SK-N-SH treated with all-trans-retinoic acid at 6 μM for 48 hours (cell line): ENCODE measurements at regions not wholly inside any gene's neighbourhood (a gene's known extent, or its start where the extent isn't known, plus 50 kb on each side); places are given as distances from the start of the nearest gene placed in this dataset.

Experiments
- ATAC-seq: fragments of 200-7000 bp; cut with Tn5 transposase; 3 replicates; pipeline ENCODE4 v1.9.1; 2020; ENCODE audit warnings: mild to moderate bottlenecking, moderate library complexity
- ARNTL ChIP-seq: fragments of 450-650 bp; formaldehyde crosslinking; IDR thresholded peaks from 2 replicates; pipeline ENCODE4 v1.5.0; 2020; ENCODE audit warnings: low read depth, mild to moderate bottlenecking, moderate library complexity, borderline replicate concordance
- BACH2 ChIP-seq: fragments of 250-450 bp; sonication (Bioruptor Pico); IDR thresholded peaks from 2 replicates; pipeline ENCODE4 v1.9.0; 2021; ENCODE audit warnings: mild to moderate bottlenecking, borderline replicate concordance
- CSDC2 ChIP-seq: fragments of 250-450 bp; sonication (Bioruptor Pico); IDR thresholded peaks from 2 replicates; pipeline ENCODE4 v1.5.0; 2020; ENCODE audit warnings: mild to moderate bottlenecking, moderate library complexity
- ESRRG ChIP-seq: fragments of 250-450 bp; sonication (Bioruptor Pico); IDR thresholded peaks from 2 replicates; pipeline ENCODE4 v1.6.1; 2021; ENCODE audit warnings: mild to moderate bottlenecking
- GLIS3 ChIP-seq: fragments of 250-450 bp; sonication (Bioruptor Pico); IDR thresholded peaks from 2 replicates; pipeline ENCODE4 v1.5.0; 2020; ENCODE audit warnings: mild to moderate bottlenecking, moderate library complexity
- ISL1 ChIP-seq: fragments of 250-450 bp; sonication (Bioruptor Pico); IDR thresholded peaks from 2 replicates; pipeline ENCODE4 v2.1.2; 2022; ENCODE audit warnings: mild to moderate bottlenecking, moderate library complexity
- OSR1 ChIP-seq: fragments of 250-450 bp; sonication (Bioruptor Pico); IDR thresholded peaks from 2 replicates; pipeline ENCODE4 v1.8.0; 2022; ENCODE audit warnings: moderate library complexity, mild to moderate bottlenecking, inconsistent platforms
- PPARA ChIP-seq: fragments of 250-450 bp; sonication (Bioruptor Pico); IDR thresholded peaks from 2 replicates; pipeline ENCODE4 v1.5.0; 2020; ENCODE audit warnings: mild to moderate bottlenecking, borderline replicate concordance
- RARB ChIP-seq: fragments of 250-450 bp; sonication (Bioruptor Pico); IDR thresholded peaks from 2 replicates; pipeline ENCODE4 v1.8.0; 2021; ENCODE audit warnings: mild to moderate bottlenecking, moderate library complexity
- SNAI2 ChIP-seq: fragments of 250-450 bp; sonication (Bioruptor Pico); IDR thresholded peaks from 2 replicates; pipeline ENCODE4 v1.5.0; 2020; ENCODE audit warnings: mild to moderate bottlenecking, moderate library complexity
- TCF4 ChIP-seq: fragments of 250-450 bp; sonication (Bioruptor Pico); IDR thresholded peaks from 2 replicates; pipeline ENCODE4 v1.8.0; 2021; ENCODE audit warnings: mild to moderate bottlenecking, moderate library complexity, borderline replicate concordance
- TOX ChIP-seq: fragments of 250-450 bp; sonication (Bioruptor Pico); IDR thresholded peaks from 2 replicates; pipeline ENCODE4 v1.8.0; 2021; ENCODE audit warnings: mild to moderate bottlenecking, moderate library complexity, borderline replicate concordance
- ZC3H10 ChIP-seq: fragments of 250-450 bp; sonication (Bioruptor Pico); IDR thresholded peaks from 2 replicates; pipeline ENCODE4 v1.5.1; 2021; ENCODE audit warnings: mild to moderate bottlenecking, moderate library complexity
- ZFP3 ChIP-seq: fragments of 250-450 bp; sonication (Bioruptor Pico); IDR thresholded peaks from 2 replicates; pipeline ENCODE4 v1.5.0; 2020; ENCODE audit warnings: mild to moderate bottlenecking, moderate library complexity
- ZFP30 ChIP-seq: fragments of 450-650 bp; formaldehyde crosslinking; IDR thresholded peaks from 2 replicates; pipeline ENCODE4 v1.5.0; 2022; ENCODE audit warnings: mild to moderate bottlenecking, moderate library complexity
- ZNF70 ChIP-seq: fragments of 450-650 bp; formaldehyde crosslinking; IDR thresholded peaks from 2 replicates; pipeline ENCODE4 v1.5.0; 2020; ENCODE audit warnings: mild to moderate bottlenecking, moderate library complexity
- ZNF8 ChIP-seq: fragments of 450-650 bp; formaldehyde crosslinking; IDR thresholded peaks from 2 replicates; pipeline ENCODE4 v1.5.0; 2020; ENCODE audit warnings: mild to moderate bottlenecking, moderate library complexity
- TF ChIP-seq, protein P1 (sequence below): fragments of 250-450 bp; sonication (Bioruptor Pico); IDR thresholded peaks from 2 replicates; pipeline ENCODE4 v1.8.0; 2020; ENCODE audit warnings: mild to moderate bottlenecking, moderate library complexity, borderline replicate concordance
- TF ChIP-seq, protein P2 (sequence below): fragments of 250-450 bp; sonication (Bioruptor Pico); IDR thresholded peaks from 2 replicates; pipeline ENCODE4 v1.5.0; 2020; ENCODE audit warnings: mild to moderate bottlenecking, moderate library complexity
- TF ChIP-seq, protein P3 (sequence below): fragments of 250-450 bp; sonication (Bioruptor Pico); IDR thresholded peaks from 2 replicates; pipeline ENCODE4 v1.8.0; 2021; ENCODE audit warnings: low read depth, mild to moderate bottlenecking, moderate library complexity, borderline replicate concordance
- TF ChIP-seq, protein P4 (sequence below): fragments of 250-450 bp; sonication (Bioruptor Pico); IDR thresholded peaks from 2 replicates; pipeline ENCODE4 v1.5.1; 2020; ENCODE audit warnings: low read depth, mild to moderate bottlenecking, moderate library complexity
- TF ChIP-seq, protein P5 (sequence below): fragments of 250-450 bp; sonication (Bioruptor Pico); IDR thresholded peaks from 2 replicates; pipeline ENCODE4 v1.5.1; 2021; ENCODE audit warnings: mild to moderate bottlenecking, moderate library complexity

DNA sequence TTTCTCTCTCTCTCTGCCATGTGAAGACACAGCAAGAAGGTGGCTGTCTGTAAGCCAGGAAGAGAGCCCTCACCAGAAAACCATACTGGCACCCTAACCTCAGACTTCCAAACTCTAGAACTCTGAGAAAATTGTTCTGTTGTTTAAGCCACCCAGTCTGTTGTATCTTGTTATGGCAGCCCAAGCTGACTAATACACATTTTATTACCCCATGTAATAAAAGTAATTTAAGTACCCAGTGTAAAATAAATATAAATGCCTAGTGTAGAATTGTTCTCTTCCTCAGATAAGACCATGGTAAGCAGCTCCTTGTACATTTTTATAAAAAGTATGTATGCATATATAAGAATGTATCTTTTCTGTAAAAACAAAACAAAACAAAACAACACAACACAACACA, 119.7 kb downstream of the DTL start:
- ATAC-seq: no peak
- TF ChIP-seq ARNTL (no peak), ZNF70 (no peak), ZFP3 (no peak), BACH2 (CRISPR knock-in tag) (no peak), CSDC2 (no peak), ISL1 (no peak), ESRRG (CRISPR knock-in tag) (no peak), RARB (CRISPR knock-in tag) (no peak), SNAI2 (no peak)
- TF ChIP-seq, protein P1, sequence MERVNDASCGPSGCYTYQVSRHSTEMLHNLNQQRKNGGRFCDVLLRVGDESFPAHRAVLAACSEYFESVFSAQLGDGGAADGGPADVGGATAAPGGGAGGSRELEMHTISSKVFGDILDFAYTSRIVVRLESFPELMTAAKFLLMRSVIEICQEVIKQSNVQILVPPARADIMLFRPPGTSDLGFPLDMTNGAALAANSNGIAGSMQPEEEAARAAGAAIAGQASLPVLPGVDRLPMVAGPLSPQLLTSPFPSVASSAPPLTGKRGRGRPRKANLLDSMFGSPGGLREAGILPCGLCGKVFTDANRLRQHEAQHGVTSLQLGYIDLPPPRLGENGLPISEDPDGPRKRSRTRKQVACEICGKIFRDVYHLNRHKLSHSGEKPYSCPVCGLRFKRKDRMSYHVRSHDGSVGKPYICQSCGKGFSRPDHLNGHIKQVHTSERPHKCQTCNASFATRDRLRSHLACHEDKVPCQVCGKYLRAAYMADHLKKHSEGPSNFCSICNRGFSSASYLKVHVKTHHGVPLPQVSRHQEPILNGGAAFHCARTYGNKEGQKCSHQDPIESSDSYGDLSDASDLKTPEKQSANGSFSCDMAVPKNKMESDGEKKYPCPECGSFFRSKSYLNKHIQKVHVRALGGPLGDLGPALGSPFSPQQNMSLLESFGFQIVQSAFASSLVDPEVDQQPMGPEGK (CRISPR knock-in tag): no peak
- TF ChIP-seq, protein P2, sequence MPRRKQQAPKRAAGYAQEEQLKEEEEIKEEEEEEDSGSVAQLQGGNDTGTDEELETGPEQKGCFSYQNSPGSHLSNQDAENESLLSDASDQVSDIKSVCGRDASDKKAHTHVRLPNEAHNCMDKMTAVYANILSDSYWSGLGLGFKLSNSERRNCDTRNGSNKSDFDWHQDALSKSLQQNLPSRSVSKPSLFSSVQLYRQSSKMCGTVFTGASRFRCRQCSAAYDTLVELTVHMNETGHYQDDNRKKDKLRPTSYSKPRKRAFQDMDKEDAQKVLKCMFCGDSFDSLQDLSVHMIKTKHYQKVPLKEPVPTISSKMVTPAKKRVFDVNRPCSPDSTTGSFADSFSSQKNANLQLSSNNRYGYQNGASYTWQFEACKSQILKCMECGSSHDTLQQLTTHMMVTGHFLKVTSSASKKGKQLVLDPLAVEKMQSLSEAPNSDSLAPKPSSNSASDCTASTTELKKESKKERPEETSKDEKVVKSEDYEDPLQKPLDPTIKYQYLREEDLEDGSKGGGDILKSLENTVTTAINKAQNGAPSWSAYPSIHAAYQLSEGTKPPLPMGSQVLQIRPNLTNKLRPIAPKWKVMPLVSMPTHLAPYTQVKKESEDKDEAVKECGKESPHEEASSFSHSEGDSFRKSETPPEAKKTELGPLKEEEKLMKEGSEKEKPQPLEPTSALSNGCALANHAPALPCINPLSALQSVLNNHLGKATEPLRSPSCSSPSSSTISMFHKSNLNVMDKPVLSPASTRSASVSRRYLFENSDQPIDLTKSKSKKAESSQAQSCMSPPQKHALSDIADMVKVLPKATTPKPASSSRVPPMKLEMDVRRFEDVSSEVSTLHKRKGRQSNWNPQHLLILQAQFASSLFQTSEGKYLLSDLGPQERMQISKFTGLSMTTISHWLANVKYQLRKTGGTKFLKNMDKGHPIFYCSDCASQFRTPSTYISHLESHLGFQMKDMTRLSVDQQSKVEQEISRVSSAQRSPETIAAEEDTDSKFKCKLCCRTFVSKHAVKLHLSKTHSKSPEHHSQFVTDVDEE (CRISPR knock-in tag): no peak
- TF ChIP-seq, protein P3, sequence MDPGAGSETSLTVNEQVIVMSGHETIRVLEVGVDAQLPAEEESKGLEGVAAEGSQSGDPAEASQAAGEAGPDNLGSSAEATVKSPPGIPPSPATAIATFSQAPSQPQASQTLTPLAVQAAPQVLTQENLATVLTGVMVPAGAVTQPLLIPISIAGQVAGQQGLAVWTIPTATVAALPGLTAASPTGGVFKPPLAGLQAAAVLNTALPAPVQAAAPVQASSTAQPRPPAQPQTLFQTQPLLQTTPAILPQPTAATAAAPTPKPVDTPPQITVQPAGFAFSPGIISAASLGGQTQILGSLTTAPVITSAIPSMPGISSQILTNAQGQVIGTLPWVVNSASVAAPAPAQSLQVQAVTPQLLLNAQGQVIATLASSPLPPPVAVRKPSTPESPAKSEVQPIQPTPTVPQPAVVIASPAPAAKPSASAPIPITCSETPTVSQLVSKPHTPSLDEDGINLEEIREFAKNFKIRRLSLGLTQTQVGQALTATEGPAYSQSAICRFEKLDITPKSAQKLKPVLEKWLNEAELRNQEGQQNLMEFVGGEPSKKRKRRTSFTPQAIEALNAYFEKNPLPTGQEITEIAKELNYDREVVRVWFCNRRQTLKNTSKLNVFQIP (CRISPR knock-in tag): no peak
- TF ChIP-seq, protein P4, sequence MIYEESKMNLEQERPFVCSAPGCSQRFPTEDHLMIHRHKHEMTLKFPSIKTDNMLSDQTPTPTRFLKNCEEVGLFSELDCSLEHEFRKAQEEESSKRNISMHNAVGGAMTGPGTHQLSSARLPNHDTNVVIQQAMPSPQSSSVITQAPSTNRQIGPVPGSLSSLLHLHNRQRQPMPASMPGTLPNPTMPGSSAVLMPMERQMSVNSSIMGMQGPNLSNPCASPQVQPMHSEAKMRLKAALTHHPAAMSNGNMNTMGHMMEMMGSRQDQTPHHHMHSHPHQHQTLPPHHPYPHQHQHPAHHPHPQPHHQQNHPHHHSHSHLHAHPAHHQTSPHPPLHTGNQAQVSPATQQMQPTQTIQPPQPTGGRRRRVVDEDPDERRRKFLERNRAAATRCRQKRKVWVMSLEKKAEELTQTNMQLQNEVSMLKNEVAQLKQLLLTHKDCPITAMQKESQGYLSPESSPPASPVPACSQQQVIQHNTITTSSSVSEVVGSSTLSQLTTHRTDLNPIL (CRISPR knock-in tag): no peak

DNA sequence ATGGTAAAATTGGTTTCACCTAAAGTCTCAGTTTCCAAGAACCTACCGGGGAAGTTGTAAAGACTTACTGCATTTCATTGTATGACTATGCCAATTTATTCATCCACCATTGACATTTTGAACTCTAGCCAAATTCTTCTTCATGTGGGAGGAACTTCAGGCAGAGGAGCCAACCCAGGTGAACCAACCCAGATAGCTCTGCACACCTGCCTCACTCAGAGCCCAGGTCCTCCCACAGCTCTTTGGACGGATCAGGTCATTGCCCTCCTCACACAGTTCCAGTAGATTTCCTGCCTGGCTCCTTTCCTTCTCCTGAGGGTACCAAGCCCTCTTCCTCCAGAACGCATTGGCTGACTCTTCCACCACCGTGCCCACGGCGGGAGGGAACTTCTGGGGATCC, 121.7 kb downstream of the DTL start:
- no peak for ATAC-seq
- TF ChIP-seq PPARA (no peak), CSDC2 (no peak), ESRRG (CRISPR knock-in tag) (no peak), ZFP30 (CRISPR knock-in tag) (no peak), ZNF8 (CRISPR knock-in tag) (no peak), SNAI2 (no peak), ARNTL (no peak), OSR1 (CRISPR knock-in tag) (no peak), TOX (no peak), TCF4 (CRISPR knock-in tag) (no peak), BACH2 (CRISPR knock-in tag) (no peak), GLIS3 (no peak), RARB (CRISPR knock-in tag) (no peak), ZC3H10 (CRISPR knock-in tag) (no peak)
- TF ChIP-seq, protein P1 (CRISPR knock-in tag): no peak
- TF ChIP-seq, protein P2 (CRISPR knock-in tag): no peak
- TF ChIP-seq, protein P4 (CRISPR knock-in tag): no peak
- TF ChIP-seq, protein P3 (CRISPR knock-in tag): no peak
- TF ChIP-seq, protein P5, sequence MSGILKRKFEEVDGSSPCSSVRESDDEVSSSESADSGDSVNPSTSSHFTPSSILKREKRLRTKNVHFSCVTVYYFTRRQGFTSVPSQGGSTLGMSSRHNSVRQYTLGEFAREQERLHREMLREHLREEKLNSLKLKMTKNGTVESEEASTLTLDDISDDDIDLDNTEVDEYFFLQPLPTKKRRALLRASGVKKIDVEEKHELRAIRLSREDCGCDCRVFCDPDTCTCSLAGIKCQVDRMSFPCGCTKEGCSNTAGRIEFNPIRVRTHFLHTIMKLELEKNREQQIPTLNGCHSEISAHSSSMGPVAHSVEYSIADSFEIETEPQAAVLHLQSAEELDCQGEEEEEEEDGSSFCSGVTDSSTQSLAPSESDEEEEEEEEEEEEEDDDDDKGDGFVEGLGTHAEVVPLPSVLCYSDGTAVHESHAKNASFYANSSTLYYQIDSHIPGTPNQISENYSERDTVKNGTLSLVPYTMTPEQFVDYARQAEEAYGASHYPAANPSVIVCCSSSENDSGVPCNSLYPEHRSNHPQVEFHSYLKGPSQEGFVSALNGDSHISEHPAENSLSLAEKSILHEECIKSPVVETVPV (CRISPR knock-in tag): no peak
